OCI-LY1 (cell line): ENCODE measurements at regions not wholly inside any gene's neighbourhood (a gene's known extent, or its start where the extent isn't known, plus 50 kb on each side); places are given as distances from the start of the nearest gene placed in this dataset.

Experiments
- CTCF ChIP-seq: fragments of 200-600 bp; sonication (generic), shearing (Covaris generic); IDR thresholded peaks from 2 replicates; pipeline ENCODE4 v1.5.1; 2017; ENCODE audit warnings: mild to moderate bottlenecking, antibody characterized with exemption, low read length, moderate library complexity, mixed read lengths
- EZH2 ChIP-seq: fragments of 200-600 bp; sonication (generic), shearing (Covaris generic); IDR thresholded peaks from 2 replicates; pipeline ENCODE4 v1.8.0; 2017; ENCODE audit warnings: borderline replicate concordance, mixed run types, mild to moderate bottlenecking, antibody characterized with exemption, low read length, moderate library complexity, mixed read lengths

- TF ChIP-seq CTCF (no peak), EZH2 (no peak)
Observed at GRCh38 chr3:72449551-72449950, 398.7 kb downstream of the SHQ1 start.
